HepG2 (cell line): ENCODE measurements at regions not wholly inside any gene's neighbourhood (a gene's known extent, or its start where the extent isn't known, plus 50 kb on each side); places are given as distances from the start of the nearest gene placed in this dataset.

Experiments used
- ATAC-seq: fragments of 200-7000 bp; cut with Tn5 transposase; 3 replicates; pipeline ENCODE4 v1.9.1; 2020; ENCODE audit warnings: mild to moderate bottlenecking, moderate library complexity
- BruUV-seq: library from RNA; stranded (reverse); fragments of 400-500 nt; replicated peaks from 2 replicates; lab custom pipeline; 2021; lab: Mats Ljungman, UMichigan
- CTCF ChIA-PET: fragments of 300-600 bp; formaldehyde crosslinking; extraction: SDS; loops from one replicate; lab custom pipeline; 2021; ENCODE audit warnings: low total read pairs, inconsistent platforms, low intra/inter-chr PET ratio; lab: Yijun Ruan, JAX
- POLR2A ChIA-PET: fragments of 350-600 bp; sonication (Branson Sonifier 250); formaldehyde crosslinking; loops from one replicate; lab custom pipeline; 2020; ENCODE audit warnings: antibody characterized with exemption, inconsistent platforms; lab: Yijun Ruan, JAX
- DNase-seq: peaks from one replicate; pipeline ENCODE4 v3.0.0-alpha.2; 2015; ENCODE audit warnings: low spot score
- FAIRE-seq: peaks from 3 replicates; lab custom pipeline; 2011; peaks lifted over from hg19 to GRCh38; lab: Jason Lieb, UNC
- H2AFZ ChIP-seq: one replicate; pipeline ENCODE4 v1.6.1; 2011; ENCODE audit warnings: low read length, inconsistent platforms
- H3K27ac ChIP-seq: fragments of 300-600 bp; 3 replicates; pipeline ENCODE4 v1.8.0; 2011; ENCODE audit warnings: mixed run types, mild to moderate bottlenecking, mixed read lengths, low read length, inconsistent platforms; ENCODE audit not compliant: insufficient read depth; ENCODE audit errors: extremely low read length
- H3K27me3 ChIP-seq, 2 experiments: fragments of 200-600 bp in 1 of 2; 2 replicates in 1 of 2; 3 replicates in 1 of 2; pipeline versions ENCODE4 v1.6.0 to v1.8.0; 2011; ENCODE audit warnings: low read length in 2 of 2, mild to moderate bottlenecking in 2 of 2, moderate library complexity in 2 of 2, inconsistent platforms in 1 of 2; ENCODE audit not compliant: insufficient read depth in 2 of 2, control insufficient read depth in 1 of 2
- H3K36me3 ChIP-seq, 2 experiments: fragments of 200-600 bp in 1 of 2; replicated peaks in 1 of 2; 2 replicates in 1 of 2; 3 replicates in 1 of 2; pipeline versions ENCODE4 v1.5.1 to v1.8.0; 2011; ENCODE audit warnings: low read length in 2 of 2, inconsistent platforms in 1 of 2; ENCODE audit not compliant: insufficient read depth in 2 of 2, control insufficient read depth in 1 of 2
- H3K4me1 ChIP-seq: 2 replicates; pipeline ENCODE4 v1.5.1; 2012; ENCODE audit warnings: low read length, inconsistent platforms; ENCODE audit not compliant: insufficient read depth
- H3K4me2 ChIP-seq: 2 replicates; pipeline ENCODE4 v1.6.0; 2011; ENCODE audit warnings: low read depth, low read length, inconsistent platforms
- H3K4me3 ChIP-seq, 3 experiments: fragments of 200-600 bp in 1 of 3; sonication (generic), shearing (Covaris generic) in 1 of 3; replicated peaks in 1 of 3; 2 replicates each; pipeline ENCODE4 v1.5.1; 2011 to 2016; ENCODE audit warnings: low read length in 3 of 3, inconsistent platforms in 2 of 3, low read depth in 2 of 3, mild to moderate bottlenecking in 2 of 3, control low read depth in 1 of 3, mixed read lengths in 1 of 3; ENCODE audit not compliant: insufficient read depth in 1 of 3
- H3K79me2 ChIP-seq: one replicate; pipeline ENCODE4 v1.6.1; 2011; ENCODE audit warnings: low read length, inconsistent platforms; ENCODE audit not compliant: insufficient read depth
- H3K9ac ChIP-seq: 2 replicates; pipeline ENCODE4 v1.6.0; 2011; ENCODE audit warnings: mild to moderate bottlenecking, low read depth, low read length, inconsistent platforms; ENCODE audit not compliant: insufficient read depth
- H3K9me3 ChIP-seq: 2 replicates; pipeline ENCODE4 v1.5.1; 2012; ENCODE audit warnings: mild to moderate bottlenecking, low read length
- H4K20me1 ChIP-seq: 2 replicates; pipeline ENCODE4 v1.6.0; 2011; ENCODE audit warnings: inconsistent platforms, mild to moderate bottlenecking, low read length, moderate library complexity; ENCODE audit not compliant: insufficient read depth
- ATM ChIP-seq: fragments of 450-650 bp; IDR thresholded peaks from 2 replicates; pipeline ENCODE4 v1.7.1; 2017; ENCODE audit warnings: mild to moderate bottlenecking, borderline replicate concordance
- BHLHE40 ChIP-seq: IDR thresholded peaks from 2 replicates; pipeline ENCODE4 v1.6.1; 2011; ENCODE audit warnings: low read length, improper control_type of control experiment
- FOXO4 ChIP-seq: sonication (generic); formaldehyde crosslinking; conservative IDR thresholded peaks from 2 replicates; pipeline ENCODE4 v1.8.1; 2023; ENCODE audit warnings: missing genetic modification reagents
- IKZF5 ChIP-seq: IDR thresholded peaks from 2 replicates; pipeline ENCODE4 v1.6.1; 2018; ENCODE audit warnings: missing genetic modification reagents, mild to moderate bottlenecking, missing compliant biosample characterization
- KDM3A ChIP-seq: IDR thresholded peaks from 2 replicates; pipeline ENCODE4 v1.6.1; 2018; ENCODE audit warnings: low read depth, missing compliant biosample characterization
- MAZ ChIP-seq, 2 experiments: sonication (generic) in 1 of 2; formaldehyde crosslinking in 1 of 2; IDR thresholded peaks; 2 replicates each; pipeline versions ENCODE4 v1.5.0 to v1.6.1; 2012 to 2020; ENCODE audit warnings: low read depth in 2 of 2, mild to moderate bottlenecking in 2 of 2, borderline replicate concordance in 1 of 2, improper control_type of control experiment in 1 of 2, low read length in 1 of 2, missing genetic modification reagents in 1 of 2, moderate library complexity in 1 of 2
- MYPOP ChIP-seq: sonication (generic); formaldehyde crosslinking; IDR thresholded peaks from 2 replicates; pipeline ENCODE4 v1.8.1; 2023; ENCODE audit warnings: mild to moderate bottlenecking, moderate library complexity, missing genetic modification reagents
- PTBP1 ChIP-seq: fragments of 200-400 bp; formaldehyde crosslinking; IDR thresholded peaks from 2 replicates; pipeline ENCODE4 v1.6.1; 2018; ENCODE audit warnings: low read length, low read depth; ENCODE audit not compliant: poor library complexity, severe bottlenecking
- SUZ12 ChIP-seq: fragments of 150-350 bp; IDR thresholded peaks from 2 replicates; pipeline ENCODE4 v1.6.1; 2014; ENCODE audit warnings: low read depth, low read length
- ZNF10 ChIP-seq: sonication (generic); formaldehyde crosslinking; IDR thresholded peaks from 2 replicates; pipeline ENCODE4 v1.4.0; 2020; ENCODE audit warnings: mild to moderate bottlenecking, low read depth, missing genetic modification reagents, borderline replicate concordance
- ZNF335 ChIP-seq: sonication (generic); formaldehyde crosslinking; IDR thresholded peaks from 2 replicates; pipeline ENCODE4 v1.4.0; 2020; ENCODE audit warnings: missing genetic modification reagents
- ZNF430 ChIP-seq: sonication (generic); formaldehyde crosslinking; IDR thresholded peaks from 2 replicates; pipeline ENCODE4 v1.9.0; 2021; ENCODE audit warnings: mild to moderate bottlenecking, missing genetic modification reagents
- ZNF44 ChIP-seq: sonication (generic); formaldehyde crosslinking; IDR thresholded peaks from 2 replicates; pipeline ENCODE4 v1.5.1; 2020; ENCODE audit warnings: mild to moderate bottlenecking, missing genetic modification reagents
- ZNF563 ChIP-seq: sonication (generic); formaldehyde crosslinking; IDR thresholded peaks from 2 replicates; pipeline ENCODE4 v1.8.0; 2022; ENCODE audit warnings: mild to moderate bottlenecking, moderate library complexity, missing genetic modification reagents
- ZNF670 ChIP-seq: sonication (generic); formaldehyde crosslinking; IDR thresholded peaks from 2 replicates; pipeline ENCODE4 v1.8.0; 2022; ENCODE audit warnings: mild to moderate bottlenecking, missing genetic modification reagents, borderline replicate concordance
- ZNF678 ChIP-seq: sonication (generic); formaldehyde crosslinking; IDR thresholded peaks from 2 replicates; pipeline ENCODE4 v1.4.0; 2020; ENCODE audit warnings: mild to moderate bottlenecking, missing genetic modification reagents
- WGBS: methylation state at CpG from one replicate; pipeline ENCODE4 v1.1.6; 2017; ENCODE audit warnings: low lambda C conversion rate; 5-methylcytosine and 5-hydroxymethylcytosine counted together
- in situ Hi-C: cut with HindIII; loops from 2 replicates; pipeline ENCODE4 v1.10.0; 2017; ENCODE audit warnings: low pct_unique_long_range_greater_than_20kb; ENCODE audit not compliant: extremely low pct_ligation_motif_present
- intact Hi-C: fragments of 100-400 bp; cut with micrococcal nuclease; formaldehyde crosslinking; loops from one replicate; pipeline ENCODE4 v1.10.0; 2022; ENCODE audit not compliant: unreplicated experiment

GRCh38 chr14:71521238-71522135 lies 410.7 kb upstream of the RGS6 start (continued):
- TF ChIP-seq KDM3A (CRISPR knock-in tag) (no peak), ZNF10 (CRISPR knock-in tag) (no peak), MAZ (IDR thresholded peaks at IDR 0.05; ENCODE audit: borderline replicate concordance, low read depth, low read length) (no peak), MAZ (CRISPR knock-in tag; IDR thresholded peaks at IDR 0.05; ENCODE audit: low read depth) (no peak), ZNF678 (no peak), MYPOP (CRISPR knock-in tag) (no peak), ZNF335 (CRISPR knock-in tag) (no peak)

- ChIA-PET CTCF (no interaction called here), POLR2A (no interaction called here)
- in situ Hi-C loops (no loop called here), intact Hi-C loops (no loop called here)
- Histone ChIP-seq H2AFZ (no peak overlapping the region), H3K36me3 (no peaks in the 10 kb centered on the region), H3K79me2 (no peaks in the 10 kb centered on the region), H3K4me2 (no peak overlapping the region), H3K27ac (no peak overlapping the region), H3K27me3 (no peaks in the 10 kb centered on the region), H3K9me3 (no peaks in the 10 kb centered on the region), H4K20me1 (no peaks in the 10 kb centered on the region), H3K4me3 (no peak overlapping the region), H3K4me1 (no peaks in the 10 kb centered on the region), H3K9ac (no peak overlapping the region)
- WGBS, result 98% methylated on average over 2 of the region's 2 CpGs
- DNase-seq (no peak), FAIRE-seq (no peak), ATAC-seq (no peak)
- no TSS peak for BruUV-seq
- TF ChIP-seq PTBP1 (no peak), IKZF5 (CRISPR knock-in tag) (no peak), ZNF563 (no peak), BHLHE40 (no peak), ZNF430 (CRISPR knock-in tag) (no peak), ZNF670 (CRISPR knock-in tag) (no peak), ATM (no peak), SUZ12 (no peak), FOXO4 (no peak), ZNF44 (CRISPR knock-in tag) (no peak)
Observed at GRCh38 chr14:71523630-71524319, 408.5 kb upstream of the RGS6 start.
